ENCODE measurements at regions not wholly inside any gene's neighbourhood (a gene's known extent, or its start where the extent isn't known, plus 50 kb on each side); places are given as distances from the start of the nearest gene placed in this dataset.

DNA sequence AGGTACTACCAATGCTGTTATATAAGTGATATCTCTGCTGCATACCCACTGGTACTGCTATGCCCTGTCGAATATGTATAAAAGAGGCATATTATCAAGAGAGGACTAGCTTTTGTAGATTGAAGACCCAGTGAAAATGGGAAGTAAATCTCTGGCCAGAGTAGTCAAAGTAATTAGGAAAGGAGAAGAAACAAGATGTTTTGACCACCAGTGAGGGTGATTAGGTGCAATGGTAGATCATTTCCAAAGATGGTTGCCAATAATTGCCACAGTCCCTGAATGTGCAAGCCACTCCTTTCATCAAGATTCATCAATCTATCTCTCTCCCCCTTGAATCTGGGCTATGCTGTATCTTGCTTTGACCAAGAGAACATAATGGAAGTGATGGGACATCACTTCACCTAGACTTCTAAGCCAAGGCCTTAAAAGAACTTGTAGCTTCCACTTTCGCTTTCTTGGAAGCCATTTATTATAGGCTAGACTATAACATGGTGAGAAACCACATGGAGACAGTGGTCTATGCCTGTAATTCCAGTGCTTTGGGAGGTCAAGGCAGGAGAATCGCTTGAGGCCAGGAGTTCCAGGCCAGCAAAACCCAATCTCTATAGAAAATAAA is 52.6 kb upstream of the ST8SIA6 start:
- H3K9me3 ChIP-seq, result no peaks in the 10 kb centered on the region

DNA sequence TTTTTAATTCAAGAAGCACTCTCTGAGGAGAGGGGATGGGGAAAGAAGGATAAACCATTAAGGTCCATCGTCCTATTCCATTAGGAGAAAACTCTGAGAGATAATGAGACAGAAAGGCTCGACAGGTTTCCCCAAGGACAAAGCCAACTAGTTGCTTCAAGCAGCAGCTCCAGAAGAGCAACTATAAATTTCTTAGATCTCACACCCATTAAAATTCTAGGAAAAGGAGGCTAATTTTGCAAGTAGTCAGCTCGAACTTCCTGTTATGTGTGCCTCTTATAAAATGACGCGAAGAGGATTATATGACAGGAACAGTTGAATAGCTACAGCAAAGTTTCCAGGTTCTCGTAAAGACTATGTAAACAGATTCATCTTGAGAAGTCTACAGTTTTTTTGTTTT is 52.0 kb upstream of the ST8SIA6 start:
- Histone ChIP-seq H3K27ac (no peak overlapping the region), H3K4me3 (no peak overlapping the region), H3K9me3 (no peaks in the 10 kb centered on the region), H3K36me3 (no peaks in the 10 kb centered on the region), H3K27me3 (replicated peaks; ENCODE audit: insufficient read depth) (no peaks in the 10 kb centered on the region), H3K4me1 (ENCODE audit: control insufficient read depth in 1 of 2, low read depth in 2 of 2) (no peaks in the 10 kb centered on the region)
- TF ChIP-seq, protein P1, sequence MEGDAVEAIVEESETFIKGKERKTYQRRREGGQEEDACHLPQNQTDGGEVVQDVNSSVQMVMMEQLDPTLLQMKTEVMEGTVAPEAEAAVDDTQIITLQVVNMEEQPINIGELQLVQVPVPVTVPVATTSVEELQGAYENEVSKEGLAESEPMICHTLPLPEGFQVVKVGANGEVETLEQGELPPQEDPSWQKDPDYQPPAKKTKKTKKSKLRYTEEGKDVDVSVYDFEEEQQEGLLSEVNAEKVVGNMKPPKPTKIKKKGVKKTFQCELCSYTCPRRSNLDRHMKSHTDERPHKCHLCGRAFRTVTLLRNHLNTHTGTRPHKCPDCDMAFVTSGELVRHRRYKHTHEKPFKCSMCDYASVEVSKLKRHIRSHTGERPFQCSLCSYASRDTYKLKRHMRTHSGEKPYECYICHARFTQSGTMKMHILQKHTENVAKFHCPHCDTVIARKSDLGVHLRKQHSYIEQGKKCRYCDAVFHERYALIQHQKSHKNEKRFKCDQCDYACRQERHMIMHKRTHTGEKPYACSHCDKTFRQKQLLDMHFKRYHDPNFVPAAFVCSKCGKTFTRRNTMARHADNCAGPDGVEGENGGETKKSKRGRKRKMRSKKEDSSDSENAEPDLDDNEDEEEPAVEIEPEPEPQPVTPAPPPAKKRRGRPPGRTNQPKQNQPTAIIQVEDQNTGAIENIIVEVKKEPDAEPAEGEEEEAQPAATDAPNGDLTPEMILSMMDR (IDR thresholded peaks at IDR 0.05), result no peak
- no peak for DNase-seq (ENCODE audit: low spot score)
- ATAC-seq (ENCODE audit: insufficient number of reproducible peaks, low FRiP score, low read depth), result no peak

More for the DNA sequence above, 52.6 kb upstream of the ST8SIA6 start:
- Histone ChIP-seq H3K4me1 (ENCODE audit: control insufficient read depth in 1 of 2, low read depth in 2 of 2) (no peaks in the 10 kb centered on the region), H3K4me3 (no peak overlapping the region), H3K27ac (no peak overlapping the region), H3K27me3 (replicated peaks; ENCODE audit: insufficient read depth) (no peaks in the 10 kb centered on the region), H3K36me3 (no peaks in the 10 kb centered on the region)
- TF ChIP-seq, protein P1 (IDR thresholded peaks at IDR 0.05), result no peak
- no peak for DNase-seq (ENCODE audit: low spot score)
- ATAC-seq (ENCODE audit: insufficient number of reproducible peaks, low FRiP score, low read depth), result no peak

DNA sequence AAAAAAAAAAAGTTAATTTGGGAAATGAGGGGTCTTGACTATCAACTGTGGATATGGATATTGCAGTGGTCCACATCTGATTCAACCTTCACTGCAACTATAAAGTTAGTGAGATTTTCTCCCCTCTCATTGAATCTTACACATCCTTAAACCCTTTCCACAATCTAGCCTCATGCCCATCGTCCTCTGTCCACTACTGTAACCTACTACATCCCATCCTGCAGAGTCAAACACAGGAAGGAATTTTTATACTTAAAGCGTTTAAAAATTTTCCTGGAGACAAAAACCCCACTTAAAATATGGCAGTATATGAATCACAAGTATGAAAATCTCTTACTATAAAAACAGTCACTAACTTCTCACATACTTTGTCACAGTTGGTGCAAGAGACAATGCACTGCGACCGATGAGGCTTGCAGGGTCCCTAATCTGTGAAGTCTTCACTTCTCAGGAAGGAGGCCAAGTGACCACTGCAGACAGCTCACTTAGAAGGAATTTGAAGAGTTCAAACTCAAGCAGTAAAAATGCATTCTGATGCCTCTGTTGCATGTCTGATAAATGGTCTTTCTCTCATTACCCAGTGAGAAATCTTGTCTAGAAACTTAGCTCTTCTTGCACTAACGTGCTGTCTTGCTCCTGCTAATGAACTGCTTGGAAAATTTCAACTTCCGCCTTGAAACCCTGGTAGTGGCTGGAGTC is 50.3 kb upstream of the ST8SIA6 start:
- no peaks in the 10 kb centered on the region for H3K27me3 ChIP-seq (replicated peaks; ENCODE audit: insufficient read depth)
- H3K4me3 ChIP-seq, result no peak overlapping the region
- TF ChIP-seq, protein P1 (IDR thresholded peaks at IDR 0.05), result no peak
- H3K4me1 ChIP-seq (ENCODE audit: control insufficient read depth in 1 of 2, low read depth in 2 of 2), result no peaks in the 10 kb centered on the region
- DNase-seq (ENCODE audit: low spot score) (no peak), ATAC-seq (ENCODE audit: insufficient number of reproducible peaks, low FRiP score, low read depth) (no peak)
- H3K9me3 ChIP-seq, result no peaks in the 10 kb centered on the region
- no peak overlapping the region for H3K27ac ChIP-seq
- H3K36me3 ChIP-seq, result no peaks in the 10 kb centered on the region

Measured in thoracic aorta (tissue), 2 donors.